ENCODE measurements at regions not wholly inside any gene's neighbourhood (a gene's known extent, or its start where the extent isn't known, plus 50 kb on each side); places are given as distances from the start of the nearest gene placed in this dataset.

GRCh38 chr10:129279446-129280154, 187.4 kb upstream of the MGMT start:
- no peaks in the 10 kb centered on the region for H4K20me1 ChIP-seq (ENCODE audit: insufficient read depth, low read length)
- no peak overlapping the region for H2AFZ ChIP-seq (ENCODE audit: low read depth, low read length)
- no peaks in the 10 kb centered on the region for H3K79me2 ChIP-seq (ENCODE audit: low read length)
- H3K4me3 ChIP-seq (ENCODE audit: low read length), result no peak overlapping the region
- no peaks in the 10 kb centered on the region for H3K4me1 ChIP-seq (ENCODE audit: low read length)
- no peak overlapping the region for H3K9ac ChIP-seq (ENCODE audit: low read length)
- H3K9me3 ChIP-seq (ENCODE audit: insufficient read depth, low read length), result no peaks in the 10 kb centered on the region
- no peak overlapping the region for H3K27ac ChIP-seq (ENCODE audit: low read length)
- H3K4me2 ChIP-seq (ENCODE audit: low read length), result no peak overlapping the region
- no peaks in the 10 kb centered on the region for H3K36me3 ChIP-seq (replicated peaks; ENCODE audit: low read depth, low read length)
- TF ChIP-seq EZH2phosphoT487 (IDR thresholded peaks at IDR 0.05; ENCODE audit: low read depth) (no peak), CTCF (IDR thresholded peaks at IDR 0.05; ENCODE audit: low read depth, low read length) (no peak)
- H3K27me3 ChIP-seq (ENCODE audit: low read depth, low read length), result no peaks in the 10 kb centered on the region

- Histone ChIP-seq H4K20me1 (ENCODE audit: insufficient read depth, low read length) (no peaks in the 10 kb centered on the region), H3K79me2 (ENCODE audit: low read length) (no peaks in the 10 kb centered on the region), H3K4me2 (ENCODE audit: low read length) (no peak overlapping the region), H3K4me1 (ENCODE audit: low read length) (no peaks in the 10 kb centered on the region), H3K36me3 (replicated peaks; ENCODE audit: low read depth, low read length) (no peaks in the 10 kb centered on the region), H3K27me3 (ENCODE audit: low read depth, low read length) (no peaks in the 10 kb centered on the region), H3K4me3 (ENCODE audit: low read length) (no peak overlapping the region), H3K9ac (ENCODE audit: low read length) (no peak overlapping the region), H2AFZ (ENCODE audit: low read depth, low read length) (no peak overlapping the region), H3K9me3 (ENCODE audit: insufficient read depth, low read length) (no peaks in the 10 kb centered on the region), H3K27ac (ENCODE audit: low read length) (no peak overlapping the region)
- TF ChIP-seq CTCF (IDR thresholded peaks at IDR 0.05; ENCODE audit: low read depth, low read length) (no peak), EZH2phosphoT487 (IDR thresholded peaks at IDR 0.05; ENCODE audit: low read depth) (no peak)
Measured at GRCh38 chr10:129280155-129280502, 186.9 kb upstream of the MGMT start.

GRCh38 chr10:129280908-129281586, 186.0 kb upstream of the MGMT start:
- H2AFZ ChIP-seq (ENCODE audit: low read depth, low read length), result no peak overlapping the region
- no peaks in the 10 kb centered on the region for H4K20me1 ChIP-seq (ENCODE audit: insufficient read depth, low read length)
- no peaks in the 10 kb centered on the region for H3K27me3 ChIP-seq (ENCODE audit: low read depth, low read length)
- no peaks in the 10 kb centered on the region for H3K4me1 ChIP-seq (ENCODE audit: low read length)
- H3K4me3 ChIP-seq (ENCODE audit: low read length), result no peak overlapping the region
- no peaks in the 10 kb centered on the region for H3K79me2 ChIP-seq (ENCODE audit: low read length)
- H3K27ac ChIP-seq (ENCODE audit: low read length), result no peak overlapping the region
- H3K4me2 ChIP-seq (ENCODE audit: low read length), result no peak overlapping the region
- H3K9ac ChIP-seq (ENCODE audit: low read length), result no peak overlapping the region
- TF ChIP-seq EZH2phosphoT487 (IDR thresholded peaks at IDR 0.05; ENCODE audit: low read depth) (no peak), CTCF (IDR thresholded peaks at IDR 0.05; ENCODE audit: low read depth, low read length) (no peak)
- H3K9me3 ChIP-seq (ENCODE audit: insufficient read depth, low read length), result no peaks in the 10 kb centered on the region
- H3K36me3 ChIP-seq (replicated peaks; ENCODE audit: low read depth, low read length), result no peaks in the 10 kb centered on the region

- no peaks in the 10 kb centered on the region for H4K20me1 ChIP-seq (ENCODE audit: insufficient read depth, low read length)
- TF ChIP-seq EZH2phosphoT487 (IDR thresholded peaks at IDR 0.05; ENCODE audit: low read depth), result no peak
- TF ChIP-seq CTCF (IDR thresholded peaks at IDR 0.05; ENCODE audit: low read depth, low read length), result no peak
- no peaks in the 10 kb centered on the region for H3K9me3 ChIP-seq (ENCODE audit: insufficient read depth, low read length)
- H3K27ac ChIP-seq (ENCODE audit: low read length), result no peak overlapping the region
- no peaks in the 10 kb centered on the region for H3K27me3 ChIP-seq (ENCODE audit: low read depth, low read length)
- H3K4me2 ChIP-seq (ENCODE audit: low read length), result no peak overlapping the region
- H3K9ac ChIP-seq (ENCODE audit: low read length), result no peak overlapping the region
- no peak overlapping the region for H3K4me3 ChIP-seq (ENCODE audit: low read length)
- H3K36me3 ChIP-seq (replicated peaks; ENCODE audit: low read depth, low read length), result no peaks in the 10 kb centered on the region
- H2AFZ ChIP-seq (ENCODE audit: low read depth, low read length), result no peak overlapping the region
- H3K4me1 ChIP-seq (ENCODE audit: low read length), result no peaks in the 10 kb centered on the region
- H3K79me2 ChIP-seq (ENCODE audit: low read length), result no peaks in the 10 kb centered on the region
Measured at GRCh38 chr10:129285459-129285858, 181.6 kb upstream of the MGMT start.

All from OCI-LY3 (cell line).